ENCODE measurements at regions not wholly inside any gene's neighbourhood (a gene's known extent, or its start where the extent isn't known, plus 50 kb on each side); places are given as distances from the start of the nearest gene placed in this dataset.

DNA sequence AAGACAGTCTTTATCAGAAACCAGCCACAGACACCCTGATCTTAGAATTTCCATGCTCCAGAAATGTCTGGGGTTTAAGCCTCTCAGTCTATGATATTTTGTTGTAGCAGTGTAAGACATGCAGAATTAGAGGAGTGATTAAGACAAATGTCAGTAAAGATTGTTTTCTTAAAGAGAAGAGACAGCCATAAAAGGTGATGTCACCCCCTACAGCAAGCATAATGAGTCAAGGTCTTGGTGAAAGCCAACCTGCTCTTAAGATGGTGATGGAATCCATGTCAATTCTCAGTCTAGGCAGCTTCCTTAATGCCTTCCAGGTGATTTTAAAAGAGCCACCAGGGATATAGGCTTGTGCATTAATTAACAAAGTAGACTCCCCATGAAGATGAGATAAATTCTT, 849.9 kb upstream of the EPHA7 start:
- Mint-ChIP-seq H3K27me3 (ENCODE audit: insufficient read depth) (no peaks in the 10 kb centered on the region), H3K4me1 (ENCODE audit: low read depth) (no peaks in the 10 kb centered on the region), H3K36me3 (ENCODE audit: low read depth) (peaks cover 6% of the 10 kb centered on the region), H3K9me3 (peaks cover 58% of the 10 kb centered on the region), H3K4me3 (no peak overlapping the region), H3K27ac (no peak overlapping the region)
- TF ChIP-seq, protein P1, sequence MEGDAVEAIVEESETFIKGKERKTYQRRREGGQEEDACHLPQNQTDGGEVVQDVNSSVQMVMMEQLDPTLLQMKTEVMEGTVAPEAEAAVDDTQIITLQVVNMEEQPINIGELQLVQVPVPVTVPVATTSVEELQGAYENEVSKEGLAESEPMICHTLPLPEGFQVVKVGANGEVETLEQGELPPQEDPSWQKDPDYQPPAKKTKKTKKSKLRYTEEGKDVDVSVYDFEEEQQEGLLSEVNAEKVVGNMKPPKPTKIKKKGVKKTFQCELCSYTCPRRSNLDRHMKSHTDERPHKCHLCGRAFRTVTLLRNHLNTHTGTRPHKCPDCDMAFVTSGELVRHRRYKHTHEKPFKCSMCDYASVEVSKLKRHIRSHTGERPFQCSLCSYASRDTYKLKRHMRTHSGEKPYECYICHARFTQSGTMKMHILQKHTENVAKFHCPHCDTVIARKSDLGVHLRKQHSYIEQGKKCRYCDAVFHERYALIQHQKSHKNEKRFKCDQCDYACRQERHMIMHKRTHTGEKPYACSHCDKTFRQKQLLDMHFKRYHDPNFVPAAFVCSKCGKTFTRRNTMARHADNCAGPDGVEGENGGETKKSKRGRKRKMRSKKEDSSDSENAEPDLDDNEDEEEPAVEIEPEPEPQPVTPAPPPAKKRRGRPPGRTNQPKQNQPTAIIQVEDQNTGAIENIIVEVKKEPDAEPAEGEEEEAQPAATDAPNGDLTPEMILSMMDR (IDR thresholded peaks at IDR 0.05): no peak
- no peak for DNase-seq

DNA sequence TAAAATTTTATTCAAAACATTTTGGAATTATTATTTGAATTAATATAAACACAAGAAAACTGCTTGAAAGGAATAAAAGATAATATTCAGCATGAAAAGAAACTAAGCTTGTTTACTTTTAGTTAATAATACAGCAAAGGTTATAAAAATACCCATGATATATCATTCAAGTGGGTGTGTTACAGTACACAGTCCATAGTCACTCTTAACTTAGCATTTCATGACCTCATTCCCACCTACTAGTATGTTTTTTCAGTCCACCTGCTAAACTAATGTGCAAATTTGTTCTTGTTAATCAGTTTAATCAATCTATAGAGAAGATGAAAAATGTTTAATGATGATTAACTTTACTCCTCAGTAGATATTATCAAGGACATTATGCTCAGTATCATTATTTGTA, 841.4 kb upstream of the EPHA7 start:
- TF ChIP-seq, protein P1 (IDR thresholded peaks at IDR 0.05): no peak
- Mint-ChIP-seq H3K4me1 (ENCODE audit: low read depth) (no peaks in the 10 kb centered on the region), H3K27me3 (ENCODE audit: insufficient read depth) (no peaks in the 10 kb centered on the region), H3K27ac (no peak overlapping the region), H3K9me3 (peaks cover 28% of the 10 kb centered on the region), H3K4me3 (no peak overlapping the region), H3K36me3 (ENCODE audit: low read depth) (peaks cover 6% of the 10 kb centered on the region)
- DNase-seq: no peak

DNA sequence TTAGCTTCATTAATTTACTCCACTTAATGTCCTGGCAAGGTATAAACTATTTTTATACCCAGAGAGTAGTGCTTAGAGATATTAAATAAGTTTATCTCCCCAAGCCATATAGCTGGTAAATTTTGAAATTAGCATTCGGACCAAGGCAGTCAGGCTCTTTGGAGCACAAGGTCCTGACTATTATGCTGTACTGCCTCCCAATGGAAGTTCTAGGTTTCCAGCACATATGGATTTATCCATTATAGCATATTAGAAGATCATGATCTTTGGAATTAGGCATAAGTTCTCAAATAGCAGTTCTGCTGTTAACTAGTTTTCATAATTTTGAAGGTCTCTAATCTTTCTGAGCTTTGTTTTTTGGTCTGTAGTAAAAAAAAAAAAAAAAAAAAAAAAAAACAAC, 835.3 kb upstream of the EPHA7 start:
- Mint-ChIP-seq H3K27ac (no peak overlapping the region), H3K9me3 (peaks cover 24% of the 10 kb centered on the region), H3K4me1 (ENCODE audit: low read depth) (no peaks in the 10 kb centered on the region), H3K27me3 (ENCODE audit: insufficient read depth) (no peaks in the 10 kb centered on the region), H3K36me3 (ENCODE audit: low read depth) (no peaks in the 10 kb centered on the region), H3K4me3 (no peak overlapping the region)
- TF ChIP-seq, protein P1 (IDR thresholded peaks at IDR 0.05): no peak
- DNase-seq: no peak

- TF ChIP-seq, protein P1 (IDR thresholded peaks at IDR 0.05): no peak
- no peak for DNase-seq
- no peaks in the 10 kb centered on the region for H3K4me1 Mint-ChIP-seq (ENCODE audit: low read depth)
- H3K27me3 Mint-ChIP-seq (ENCODE audit: insufficient read depth): no peaks in the 10 kb centered on the region
- H3K27ac Mint-ChIP-seq: no peak overlapping the region
- no peak overlapping the region for H3K4me3 Mint-ChIP-seq
- peaks cover 28% of the 10 kb centered on the region for H3K9me3 Mint-ChIP-seq
- H3K36me3 Mint-ChIP-seq (ENCODE audit: low read depth): no peaks in the 10 kb centered on the region
Measured at GRCh38 chr6:94251878-94252277, 832.5 kb upstream of the EPHA7 start.

- no peak for DNase-seq
- Mint-ChIP-seq H3K27me3 (ENCODE audit: insufficient read depth) (no peaks in the 10 kb centered on the region), H3K4me3 (no peak overlapping the region), H3K9me3 (peaks cover 21% of the 10 kb centered on the region), H3K27ac (no peak overlapping the region), H3K4me1 (ENCODE audit: low read depth) (no peaks in the 10 kb centered on the region), H3K36me3 (ENCODE audit: low read depth) (no peaks in the 10 kb centered on the region)
- TF ChIP-seq, protein P1 (IDR thresholded peaks at IDR 0.05): no peak
Measured at GRCh38 chr6:94245395-94245794, 826.0 kb upstream of the EPHA7 start.

- H3K27ac Mint-ChIP-seq: no peak overlapping the region
- TF ChIP-seq, protein P1 (IDR thresholded peaks at IDR 0.05): no peak
- no peak overlapping the region for H3K4me3 Mint-ChIP-seq
- no peaks in the 10 kb centered on the region for H3K4me1 Mint-ChIP-seq (ENCODE audit: low read depth)
- no peaks in the 10 kb centered on the region for H3K27me3 Mint-ChIP-seq (ENCODE audit: insufficient read depth)
- peaks cover 25% of the 10 kb centered on the region for H3K9me3 Mint-ChIP-seq
- no peak for DNase-seq
- H3K36me3 Mint-ChIP-seq (ENCODE audit: low read depth): no peaks in the 10 kb centered on the region; the same call in 1 of the 2 replicates
Measured at GRCh38 chr6:94238868-94239267, 819.5 kb upstream of the EPHA7 start.
